ENCODE measurements at regions not wholly inside any gene's neighbourhood (a gene's known extent, or its start where the extent isn't known, plus 50 kb on each side); places are given as distances from the start of the nearest gene placed in this dataset.

- TF ChIP-seq GATA3 (IDR thresholded peaks at IDR 0.05; ENCODE audit: low read depth, low read length) = no peak
- no peak for TF ChIP-seq GATA2 (IDR thresholded peaks at IDR 0.05; ENCODE audit: low read depth, low read length)
Measured at GRCh38 chr9:115756736-115757135, 396.9 kb upstream of the PAPPA start.

Data from SH-SY5Y (cell line).